GM12891 (cell line): ENCODE measurements at regions not wholly inside any gene's neighbourhood (a gene's known extent, or its start where the extent isn't known, plus 50 kb on each side); places are given as distances from the start of the nearest gene placed in this dataset.

Experiments used
- PAX5 ChIP-seq: IDR thresholded peaks from 2 replicates; pipeline ENCODE4 v1.6.1; 2011; ENCODE audit warnings: low read length, moderate library complexity, mild to moderate bottlenecking; ENCODE audit not compliant: insufficient read depth, severe bottlenecking
- POLR2A ChIP-seq: IDR thresholded peaks from 2 replicates; pipeline ENCODE4 v1.6.1; 2011; ENCODE audit warnings: low read depth, low read length, control low read depth
- POLR2AphosphoS5 ChIP-seq: IDR thresholded peaks from 2 replicates; pipeline ENCODE4 v1.6.1; 2011; ENCODE audit warnings: low read depth, low read length, control low read depth
- POU2F2 ChIP-seq: IDR thresholded peaks from 2 replicates; pipeline ENCODE4 v1.6.1; 2011; ENCODE audit warnings: low read depth, mild to moderate bottlenecking, control low read depth, low read length, moderate library complexity
- SPI1 ChIP-seq: IDR thresholded peaks from 2 replicates; pipeline ENCODE4 v1.6.1; 2011; ENCODE audit warnings: low read depth, low read length, control low read depth
- TAF1 ChIP-seq: IDR thresholded peaks from 2 replicates; pipeline ENCODE4 v1.6.1; 2011; ENCODE audit warnings: low read depth, low read length, control low read depth

DNA sequence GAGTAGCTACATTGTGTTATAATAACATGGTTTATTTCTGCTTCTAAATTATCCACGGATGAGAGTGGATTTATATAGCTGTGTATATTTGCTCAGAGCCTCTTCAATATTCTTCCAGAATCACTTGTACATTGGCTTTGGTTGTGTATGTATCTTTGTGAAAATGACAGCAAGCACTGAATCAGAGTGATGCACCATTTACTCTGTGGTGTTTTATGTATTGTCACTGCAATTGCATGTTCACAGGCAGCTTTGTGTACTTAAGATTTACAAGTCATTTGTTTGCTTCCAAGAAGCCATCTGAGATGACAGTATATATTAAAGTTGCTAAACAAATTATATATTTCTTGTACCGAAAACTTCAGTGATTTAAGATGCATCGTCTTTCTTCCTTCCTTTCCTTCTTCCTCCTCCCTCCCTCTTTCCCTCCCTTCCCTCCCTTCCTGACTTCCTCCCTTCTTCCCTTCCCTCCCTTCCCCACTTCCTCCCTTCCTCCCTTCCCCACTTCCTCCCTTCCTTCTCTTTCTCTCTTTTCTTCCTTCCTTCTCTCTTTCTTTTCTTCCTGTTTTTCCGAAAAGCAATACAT, 362.3 kb upstream of the GOLIM4 start:
- no peak for TF ChIP-seq POLR2A
- no peak for TF ChIP-seq POLR2AphosphoS5
- TF ChIP-seq TAF1, result no peak
- no peak for TF ChIP-seq POU2F2
- no peak for TF ChIP-seq SPI1
- no peak for TF ChIP-seq PAX5
